ENCODE measurements at regions not wholly inside any gene's neighbourhood (a gene's known extent, or its start where the extent isn't known, plus 50 kb on each side); places are given as distances from the start of the nearest gene placed in this dataset.

GRCh38 chr1:106755682-106756406, 300.6 kb upstream of the PRMT6 start:
- H3K18ac ChIP-seq (ENCODE audit: low read length): no peak overlapping the region
- no peak overlapping the region for H3K4me2 ChIP-seq (ENCODE audit: insufficient read depth, low read length, poor library complexity, severe bottlenecking)
- no peak overlapping the region for H2BK5ac ChIP-seq (ENCODE audit: low read length)
- H3K9ac ChIP-seq (ENCODE audit: low read depth, low read length, poor library complexity): no peak overlapping the region
- H2BK12ac ChIP-seq (ENCODE audit: low read length): no peak overlapping the region
- WGBS, 2 donors (ENCODE audit: extremely low coverage in 2 of 2, insufficient read length in 2 of 2, insufficient replicate concordance in 1 of 2): no CpG with 5 or more reads among the region's 1 CpG
- no peaks in the 10 kb centered on the region for H3K9me3 ChIP-seq (replicated peaks in 1 of 2; ENCODE audit: control insufficient read depth in 2 of 2, insufficient read depth in 1 of 2, low read depth in 1 of 2, low read length in 2 of 2)
- peak overlapping the region; percentile 16 for H2AFZ ChIP-seq (ENCODE audit: low read length)
- no peak overlapping the region for H2BK120ac ChIP-seq (ENCODE audit: low read depth, low read length)
- no peak overlapping the region for H3K4me3 ChIP-seq (ENCODE audit: low read length in 2 of 2)
- no peak overlapping the region for H3K27ac ChIP-seq (replicated peaks; ENCODE audit: low read length)
- no peak overlapping the region for H4K91ac ChIP-seq (ENCODE audit: low read depth, low read length, poor library complexity)
- no peak overlapping the region for H2AK5ac ChIP-seq (ENCODE audit: low read depth, low read length)
- H3K23ac ChIP-seq (ENCODE audit: low read depth, low read length, poor library complexity): no peak overlapping the region
- no peak overlapping the region for H3K4ac ChIP-seq (ENCODE audit: low read length)
- no peak overlapping the region for H4K8ac ChIP-seq (ENCODE audit: low read depth, low read length)
- no peak for DNase-seq (ENCODE audit: low spot score)
- no peak overlapping the region for H2BK15ac ChIP-seq (ENCODE audit: low read length)
- H3K36me3 ChIP-seq (replicated peaks in 1 of 2; ENCODE audit: control insufficient read depth in 2 of 2, insufficient read depth in 2 of 2, low read length in 2 of 2): no peaks in the 10 kb centered on the region
- peaks cover 1 to 6% of the 10 kb centered on the region in 2 donors for H3K4me1 ChIP-seq (ENCODE audit: control insufficient read depth in 2 of 2, insufficient read depth in 1 of 2, low read depth in 1 of 2, low read length in 2 of 2)
- H3K27me3 ChIP-seq (ENCODE audit: control insufficient read depth in 3 of 3, insufficient read depth in 3 of 3, low read depth in 1 of 3, low read length in 3 of 3): no peaks in the 10 kb centered on the region
- no peaks in the 10 kb centered on the region for H3K79me1 ChIP-seq (ENCODE audit: low read depth, low read length)
- H3K14ac ChIP-seq (ENCODE audit: low read length): no peak overlapping the region

- peaks cover 1 to 6% of the 10 kb centered on the region in 2 donors for H3K4me1 ChIP-seq (ENCODE audit: control insufficient read depth in 2 of 2, insufficient read depth in 1 of 2, low read depth in 1 of 2, low read length in 2 of 2)
- H3K4me2 ChIP-seq (ENCODE audit: insufficient read depth, low read length, poor library complexity, severe bottlenecking): no peak overlapping the region
- no peaks in the 10 kb centered on the region for H3K36me3 ChIP-seq (replicated peaks in 1 of 2; ENCODE audit: control insufficient read depth in 2 of 2, insufficient read depth in 2 of 2, low read length in 2 of 2)
- no peak overlapping the region for H2BK12ac ChIP-seq (ENCODE audit: low read length)
- H3K9ac ChIP-seq (ENCODE audit: low read depth, low read length, poor library complexity): no peak overlapping the region
- H2BK15ac ChIP-seq (ENCODE audit: low read length): no peak overlapping the region
- no peak overlapping the region for H2AFZ ChIP-seq (ENCODE audit: low read length)
- H3K27me3 ChIP-seq (ENCODE audit: control insufficient read depth in 3 of 3, insufficient read depth in 3 of 3, low read depth in 1 of 3, low read length in 3 of 3): no peaks in the 10 kb centered on the region
- H3K9me3 ChIP-seq (replicated peaks in 1 of 2; ENCODE audit: control insufficient read depth in 2 of 2, insufficient read depth in 1 of 2, low read depth in 1 of 2, low read length in 2 of 2): no peaks in the 10 kb centered on the region
- no peak overlapping the region for H4K91ac ChIP-seq (ENCODE audit: low read depth, low read length, poor library complexity)
- H2BK120ac ChIP-seq (ENCODE audit: low read depth, low read length): no peak overlapping the region
- no peak overlapping the region for H3K4me3 ChIP-seq (ENCODE audit: low read length in 2 of 2)
- H3K27ac ChIP-seq (replicated peaks; ENCODE audit: low read length): no peak overlapping the region
- WGBS, 2 donors (ENCODE audit: extremely low coverage in 2 of 2, insufficient read length in 2 of 2, insufficient replicate concordance in 1 of 2): no CpG with 5 or more reads among the region's 1 CpG
- H3K23ac ChIP-seq (ENCODE audit: low read depth, low read length, poor library complexity): no peak overlapping the region
- no peak for DNase-seq (ENCODE audit: low spot score)
- no peak overlapping the region for H3K14ac ChIP-seq (ENCODE audit: low read length)
- no peak overlapping the region for H4K8ac ChIP-seq (ENCODE audit: low read depth, low read length)
- no peak overlapping the region for H2BK5ac ChIP-seq (ENCODE audit: low read length)
- no peaks in the 10 kb centered on the region for H3K79me1 ChIP-seq (ENCODE audit: low read depth, low read length)
- H3K18ac ChIP-seq (ENCODE audit: low read length): no peak overlapping the region
- no peak overlapping the region for H3K4ac ChIP-seq (ENCODE audit: low read length)
- H2AK5ac ChIP-seq (ENCODE audit: low read depth, low read length): no peak overlapping the region
Measured at GRCh38 chr1:106756752-106757151, 299.7 kb upstream of the PRMT6 start.

GRCh38 chr1:106768077-106768476, 288.4 kb upstream of the PRMT6 start:
- Histone ChIP-seq H2AK5ac (ENCODE audit: low read depth, low read length) (no peak overlapping the region), H3K79me1 (ENCODE audit: low read depth, low read length) (no peaks in the 10 kb centered on the region), H3K18ac (ENCODE audit: low read length) (no peak overlapping the region), H2AFZ (ENCODE audit: low read length) (peak overlapping the region; percentile 11), H3K4ac (ENCODE audit: low read length) (no peak overlapping the region), H4K91ac (ENCODE audit: low read depth, low read length, poor library complexity) (no peak overlapping the region), H3K14ac (ENCODE audit: low read length) (no peak overlapping the region), H3K4me2 (ENCODE audit: insufficient read depth, low read length, poor library complexity, severe bottlenecking) (no peak overlapping the region), H4K8ac (ENCODE audit: low read depth, low read length) (no peak overlapping the region), H2BK15ac (ENCODE audit: low read length) (no peak overlapping the region), H2BK5ac (ENCODE audit: low read length) (no peak overlapping the region), H3K23ac (ENCODE audit: low read depth, low read length, poor library complexity) (no peak overlapping the region), H3K36me3 (replicated peaks in 1 of 2; ENCODE audit: control insufficient read depth in 2 of 2, insufficient read depth in 2 of 2, low read length in 2 of 2) (no peaks in the 10 kb centered on the region), H3K27ac (replicated peaks; ENCODE audit: low read length) (no peak overlapping the region), H3K9me3 (replicated peaks in 1 of 2; ENCODE audit: control insufficient read depth in 2 of 2, insufficient read depth in 1 of 2, low read depth in 1 of 2, low read length in 2 of 2) (peaks cover 0 to 2% of the 10 kb centered on the region in 2 donors), H3K4me1 (ENCODE audit: control insufficient read depth in 2 of 2, insufficient read depth in 1 of 2, low read depth in 1 of 2, low read length in 2 of 2) (no peaks in the 10 kb centered on the region), H2BK12ac (ENCODE audit: low read length) (no peak overlapping the region), H2BK120ac (ENCODE audit: low read depth, low read length) (no peak overlapping the region), H3K4me3 (ENCODE audit: low read length in 2 of 2) (no peak overlapping the region), H3K27me3 (ENCODE audit: control insufficient read depth in 3 of 3, insufficient read depth in 3 of 3, low read depth in 1 of 3, low read length in 3 of 3) (no peaks in the 10 kb centered on the region), H3K9ac (ENCODE audit: low read depth, low read length, poor library complexity) (no peak overlapping the region)
- no CpG with 5 or more reads among the region's 2 CpGs for WGBS, 2 donors (ENCODE audit: extremely low coverage in 2 of 2, insufficient read length in 2 of 2, insufficient replicate concordance in 1 of 2)
- no peak for DNase-seq (ENCODE audit: low spot score)

GRCh38 chr1:106768501-106768900, 288.0 kb upstream of the PRMT6 start:
- WGBS, 2 donors (ENCODE audit: extremely low coverage in 2 of 2, insufficient read length in 2 of 2, insufficient replicate concordance in 1 of 2): no CpG with 5 or more reads among the region's 2 CpGs
- no peak overlapping the region for H3K4me2 ChIP-seq (ENCODE audit: insufficient read depth, low read length, poor library complexity, severe bottlenecking)
- H2BK120ac ChIP-seq (ENCODE audit: low read depth, low read length): no peak overlapping the region
- DNase-seq (ENCODE audit: low spot score): no peak
- H3K14ac ChIP-seq (ENCODE audit: low read length): no peak overlapping the region
- peaks cover 0 to 2% of the 10 kb centered on the region in 2 donors for H3K4me1 ChIP-seq (ENCODE audit: control insufficient read depth in 2 of 2, insufficient read depth in 1 of 2, low read depth in 1 of 2, low read length in 2 of 2)
- H2AK5ac ChIP-seq (ENCODE audit: low read depth, low read length): no peak overlapping the region
- no peak overlapping the region for H3K27ac ChIP-seq (replicated peaks; ENCODE audit: low read length)
- H2BK15ac ChIP-seq (ENCODE audit: low read length): no peak overlapping the region
- H4K91ac ChIP-seq (ENCODE audit: low read depth, low read length, poor library complexity): no peak overlapping the region
- no peak overlapping the region for H3K18ac ChIP-seq (ENCODE audit: low read length)
- no peak overlapping the region for H3K23ac ChIP-seq (ENCODE audit: low read depth, low read length, poor library complexity)
- H3K36me3 ChIP-seq (replicated peaks in 1 of 2; ENCODE audit: control insufficient read depth in 2 of 2, insufficient read depth in 2 of 2, low read length in 2 of 2): no peaks in the 10 kb centered on the region
- H3K4me3 ChIP-seq (ENCODE audit: low read length in 2 of 2): no peak overlapping the region
- H3K79me1 ChIP-seq (ENCODE audit: low read depth, low read length): no peaks in the 10 kb centered on the region
- no peak overlapping the region for H2BK5ac ChIP-seq (ENCODE audit: low read length)
- peaks cover 0 to 6% of the 10 kb centered on the region in 2 donors for H3K9me3 ChIP-seq (replicated peaks in 1 of 2; ENCODE audit: control insufficient read depth in 2 of 2, insufficient read depth in 1 of 2, low read depth in 1 of 2, low read length in 2 of 2)
- no peak overlapping the region for H3K9ac ChIP-seq (ENCODE audit: low read depth, low read length, poor library complexity)
- no peaks in the 10 kb centered on the region for H3K27me3 ChIP-seq (ENCODE audit: control insufficient read depth in 3 of 3, insufficient read depth in 3 of 3, low read depth in 1 of 3, low read length in 3 of 3)
- H2BK12ac ChIP-seq (ENCODE audit: low read length): no peak overlapping the region
- H4K8ac ChIP-seq (ENCODE audit: low read depth, low read length): no peak overlapping the region
- no peak overlapping the region for H3K4ac ChIP-seq (ENCODE audit: low read length)
- no peak overlapping the region for H2AFZ ChIP-seq (ENCODE audit: low read length)
